Loucy (cell line): ENCODE measurements at regions not wholly inside any gene's neighbourhood (a gene's known extent, or its start where the extent isn't known, plus 50 kb on each side); places are given as distances from the start of the nearest gene placed in this dataset.
"Not testable (repeated sequence)": the region's sequence is repeated elsewhere in the genome, so short reads cannot be mapped to it uniquely, and the experiment has no call there.

Experiments used
- H2AFZ ChIP-seq: fragments of 200-600 bp; sonication (generic); 2 replicates; pipeline ENCODE4 v1.6.0; 2016; ENCODE audit warnings: antibody characterized with exemption, mild to moderate bottlenecking, low read length, moderate library complexity
- H3F3A ChIP-seq: fragments of 200-600 bp; 2 replicates; pipeline ENCODE4 v1.6.0; 2016; ENCODE audit warnings: antibody characterized with exemption, low read depth, mild to moderate bottlenecking
- H3K27me3 ChIP-seq: fragments of 200-600 bp; sonication (generic); 2 replicates; pipeline ENCODE4 v1.6.1; 2014; ENCODE audit warnings: low read length, mild to moderate bottlenecking; ENCODE audit not compliant: insufficient read depth, poor library complexity, severe bottlenecking
- H3K36me3 ChIP-seq: fragments of 200-600 bp; sonication (generic); 2 replicates; pipeline ENCODE4 v1.6.1; 2016; ENCODE audit warnings: low read length; ENCODE audit not compliant: insufficient read depth
- H3K4me1 ChIP-seq: fragments of 200-600 bp; sonication (generic); 2 replicates; pipeline ENCODE4 v1.5.1; 2014; ENCODE audit warnings: low read length, mild to moderate bottlenecking; ENCODE audit not compliant: insufficient read depth, poor library complexity, severe bottlenecking
- H3K4me2 ChIP-seq: fragments of 200-600 bp; sonication (generic); 2 replicates; pipeline ENCODE4 v1.6.0; 2014; ENCODE audit warnings: antibody characterized with exemption, low read length, low read depth, mild to moderate bottlenecking; ENCODE audit not compliant: poor library complexity, severe bottlenecking
- H3K4me3 ChIP-seq: fragments of 200-600 bp; sonication (generic); 2 replicates; pipeline ENCODE4 v1.5.1; 2014; ENCODE audit warnings: low read length, mild to moderate bottlenecking, mixed read lengths; ENCODE audit not compliant: poor library complexity, severe bottlenecking
- H3K79me2 ChIP-seq: fragments of 200-600 bp; sonication (generic); 2 replicates; pipeline ENCODE4 v1.6.1; 2014; ENCODE audit warnings: low read length; ENCODE audit not compliant: insufficient read depth
- H3K9ac ChIP-seq: fragments of 200-600 bp; sonication (generic); 2 replicates; pipeline ENCODE4 v1.6.0; 2014; ENCODE audit warnings: mild to moderate bottlenecking, low read depth, low read length, moderate library complexity; ENCODE audit not compliant: poor library complexity, severe bottlenecking
- H3K9me2 ChIP-seq: fragments of 200-600 bp; sonication (generic); replicated peaks from 2 replicates; pipeline ENCODE4 v1.6.1; 2016; ENCODE audit warnings: low read depth, low read length, mixed read lengths
- H3K9me3 ChIP-seq: fragments of 200-600 bp; sonication (generic); 2 replicates; pipeline ENCODE4 v1.6.1; 2014; ENCODE audit warnings: mild to moderate bottlenecking, antibody characterized with exemption, low read length, low read depth; ENCODE audit not compliant: insufficient read depth
- H4K20me1 ChIP-seq: fragments of 200-600 bp; sonication (generic); 2 replicates; pipeline ENCODE4 v1.6.0; 2014; ENCODE audit warnings: antibody characterized with exemption, low read length, mild to moderate bottlenecking; ENCODE audit not compliant: insufficient read depth, poor library complexity, severe bottlenecking
- EZH2phosphoT487 ChIP-seq: fragments of 200-600 bp; IDR thresholded peaks from 2 replicates; pipeline ENCODE4 v1.6.1; 2018; ENCODE audit warnings: antibody characterized with exemption, mild to moderate bottlenecking, moderate library complexity, borderline replicate concordance
- TF ChIP-seq, protein P1 (sequence below): fragments of 200-600 bp; sonication (generic); conservative IDR thresholded peaks from 2 replicates; pipeline ENCODE4 v1.5.1; 2014; ENCODE audit warnings: mild to moderate bottlenecking, antibody characterized with exemption, low read length

DNA sequence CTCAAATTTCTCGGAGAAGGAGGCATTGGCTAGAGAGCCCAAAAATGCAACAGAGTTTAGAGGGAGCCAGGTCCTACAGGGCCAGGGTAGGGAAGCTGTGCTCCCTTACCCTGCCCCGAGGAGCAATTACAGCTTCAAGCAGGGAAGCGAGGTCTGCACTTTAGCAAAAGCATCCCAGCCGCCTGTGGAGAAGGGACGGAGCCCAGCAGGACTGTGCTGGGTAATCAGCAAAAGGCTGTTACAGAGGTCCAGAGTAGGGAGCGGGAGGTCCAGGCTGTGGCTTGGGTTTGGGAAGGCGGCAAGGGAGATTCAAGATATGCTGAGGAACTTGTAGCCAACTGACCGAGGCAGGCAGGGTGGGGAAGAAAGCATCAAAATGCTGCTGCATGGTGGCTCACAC is 162.6 kb downstream of the TMEM132E start:
- Histone ChIP-seq H3K27me3 (no peaks in the 10 kb centered on the region), H2AFZ (no peak overlapping the region), H3K36me3 (no peaks in the 10 kb centered on the region), H3K79me2 (no peaks in the 10 kb centered on the region), H4K20me1 (no peaks in the 10 kb centered on the region), H3K9me3 (no peaks in the 10 kb centered on the region), H3F3A (no peaks in the 10 kb centered on the region), H3K9ac (no peak overlapping the region), H3K4me3 (no peak overlapping the region), H3K4me2 (no peak overlapping the region), H3K9me2 (no peaks in the 10 kb centered on the region), H3K4me1 (no peaks in the 10 kb centered on the region)
- TF ChIP-seq, protein P1, sequence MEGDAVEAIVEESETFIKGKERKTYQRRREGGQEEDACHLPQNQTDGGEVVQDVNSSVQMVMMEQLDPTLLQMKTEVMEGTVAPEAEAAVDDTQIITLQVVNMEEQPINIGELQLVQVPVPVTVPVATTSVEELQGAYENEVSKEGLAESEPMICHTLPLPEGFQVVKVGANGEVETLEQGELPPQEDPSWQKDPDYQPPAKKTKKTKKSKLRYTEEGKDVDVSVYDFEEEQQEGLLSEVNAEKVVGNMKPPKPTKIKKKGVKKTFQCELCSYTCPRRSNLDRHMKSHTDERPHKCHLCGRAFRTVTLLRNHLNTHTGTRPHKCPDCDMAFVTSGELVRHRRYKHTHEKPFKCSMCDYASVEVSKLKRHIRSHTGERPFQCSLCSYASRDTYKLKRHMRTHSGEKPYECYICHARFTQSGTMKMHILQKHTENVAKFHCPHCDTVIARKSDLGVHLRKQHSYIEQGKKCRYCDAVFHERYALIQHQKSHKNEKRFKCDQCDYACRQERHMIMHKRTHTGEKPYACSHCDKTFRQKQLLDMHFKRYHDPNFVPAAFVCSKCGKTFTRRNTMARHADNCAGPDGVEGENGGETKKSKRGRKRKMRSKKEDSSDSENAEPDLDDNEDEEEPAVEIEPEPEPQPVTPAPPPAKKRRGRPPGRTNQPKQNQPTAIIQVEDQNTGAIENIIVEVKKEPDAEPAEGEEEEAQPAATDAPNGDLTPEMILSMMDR = no peak
- TF ChIP-seq EZH2phosphoT487 = no peak

DNA sequence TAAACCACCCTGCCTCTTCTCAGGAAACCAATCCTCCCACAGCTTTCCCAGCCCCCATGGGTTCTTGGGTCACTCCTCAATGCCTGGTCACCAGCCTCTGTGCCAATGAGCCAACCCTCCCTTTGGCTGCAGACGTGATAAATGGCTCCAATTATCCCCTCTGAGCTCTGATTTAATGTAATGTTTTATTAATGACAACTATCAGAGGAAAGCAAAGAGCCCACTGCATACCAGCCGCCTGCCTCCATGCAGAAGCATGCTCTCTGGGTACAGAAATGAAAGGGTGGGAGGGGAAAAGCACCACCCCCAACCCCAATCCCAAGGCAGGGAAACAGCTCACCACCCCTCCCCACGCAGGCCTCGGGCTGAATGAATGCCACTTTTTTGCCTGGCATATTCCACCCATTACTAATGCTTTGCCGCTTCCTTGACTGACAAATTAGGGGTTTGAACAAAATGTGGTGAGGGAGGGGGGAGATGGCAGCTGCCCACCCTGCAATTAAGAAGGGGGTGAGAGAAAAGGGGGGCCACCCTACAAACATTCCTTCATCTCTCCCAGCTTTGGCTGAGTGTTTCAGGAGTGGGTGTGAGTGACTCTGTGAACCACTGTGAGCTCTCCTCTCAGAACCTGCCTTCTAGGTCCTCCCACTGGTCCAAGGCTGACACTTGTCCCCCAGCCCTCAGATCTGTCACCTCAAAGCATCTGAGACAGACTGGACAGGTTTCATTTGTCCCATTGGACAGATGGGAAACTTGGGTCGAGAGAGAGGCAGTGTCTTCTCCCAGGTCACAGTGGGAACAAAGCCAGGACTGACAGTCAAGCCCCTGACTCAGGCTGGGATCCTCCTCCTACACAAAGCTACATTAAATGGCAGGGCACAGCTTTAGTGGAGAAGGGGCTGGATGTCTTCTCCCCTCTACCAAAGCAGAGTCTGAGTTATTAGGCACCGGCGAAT is 161.5 kb downstream of the TMEM132E start:
- Histone ChIP-seq H4K20me1 (no peaks in the 10 kb centered on the region), H3K27me3 (no peaks in the 10 kb centered on the region), H3K9ac (no peak overlapping the region), H3K79me2 (no peaks in the 10 kb centered on the region), H3K4me2 (no peak overlapping the region), H3F3A (no peaks in the 10 kb centered on the region), H3K36me3 (no peaks in the 10 kb centered on the region), H3K4me3 (no peak overlapping the region), H3K4me1 (no peaks in the 10 kb centered on the region), H2AFZ (no peak overlapping the region), H3K9me2 (no peaks in the 10 kb centered on the region), H3K9me3 (no peaks in the 10 kb centered on the region)
- TF ChIP-seq, protein P1 = no peak
- no peak for TF ChIP-seq EZH2phosphoT487

DNA sequence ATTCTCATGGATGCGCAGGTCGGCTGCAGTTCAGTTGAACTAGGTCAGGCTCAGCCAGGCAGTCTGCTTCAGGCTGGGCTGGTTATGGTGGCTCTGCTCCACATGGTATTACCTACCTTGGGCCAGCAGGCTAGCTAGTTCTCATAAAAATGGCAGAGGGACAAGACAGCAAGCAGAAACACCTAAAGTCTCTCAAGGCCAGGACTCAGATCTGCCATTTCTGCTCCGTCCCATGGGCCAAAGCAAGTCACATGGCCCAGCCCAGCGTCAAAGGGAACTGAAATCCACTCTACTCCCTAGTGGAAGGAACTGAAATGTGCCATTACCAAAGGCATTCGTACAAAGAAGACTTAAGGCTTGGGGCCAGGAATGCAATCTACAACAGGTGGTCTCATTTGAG is 160.0 kb downstream of the TMEM132E start:
- TF ChIP-seq, protein P1 = no peak
- TF ChIP-seq EZH2phosphoT487 = no peak
- Histone ChIP-seq H4K20me1 (no peaks in the 10 kb centered on the region), H3K9me2 (no peaks in the 10 kb centered on the region), H3F3A (no peaks in the 10 kb centered on the region), H2AFZ (no peak overlapping the region), H3K79me2 (no peaks in the 10 kb centered on the region), H3K4me2 (no peak overlapping the region), H3K9me3 (no peaks in the 10 kb centered on the region), H3K4me1 (no peaks in the 10 kb centered on the region), H3K27me3 (no peaks in the 10 kb centered on the region), H3K36me3 (no peaks in the 10 kb centered on the region), H3K9ac (no peak overlapping the region), H3K4me3 (no peak overlapping the region)

DNA sequence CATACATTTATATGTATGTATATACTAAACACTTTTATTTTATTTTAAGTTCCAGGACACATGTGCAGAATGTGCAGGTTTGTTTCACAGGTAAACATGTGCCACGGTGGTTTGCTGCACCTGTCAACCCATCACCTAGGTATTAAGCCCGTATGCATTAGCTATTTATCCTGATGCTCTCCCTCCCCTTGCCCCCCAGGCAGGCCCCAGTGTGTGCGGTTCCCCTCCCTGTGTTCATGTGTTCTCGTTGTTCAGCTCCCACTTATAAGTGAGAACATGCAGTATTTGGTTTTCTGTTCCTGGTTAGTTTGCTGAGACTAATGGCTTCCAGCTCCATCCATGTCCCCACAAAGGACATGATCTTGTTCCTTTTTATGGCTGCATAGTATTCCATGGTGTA is 158.3 kb downstream of the TMEM132E start:
- not testable (repeated sequence) for H3K9me2 ChIP-seq, H3K4me2 ChIP-seq, H4K20me1 ChIP-seq, H3K79me2 ChIP-seq, H3K4me3 ChIP-seq, H3K9me3 ChIP-seq, H3K4me1 ChIP-seq, H3K9ac ChIP-seq, H3K36me3 ChIP-seq, H3K27me3 ChIP-seq, H3F3A ChIP-seq, H2AFZ ChIP-seq
